Ovary (tissue), 3 donors: ENCODE measurements at regions not wholly inside any gene's neighbourhood (a gene's known extent, or its start where the extent isn't known, plus 50 kb on each side); places are given as distances from the start of the nearest gene placed in this dataset.

Source experiments
- POLR2A ChIP-seq: fragments of 450-650 bp; IDR thresholded peaks from one replicate; pipeline ENCODE4 v1.6.1; 2017; ENCODE audit warnings: antibody characterized with exemption, mild to moderate bottlenecking, moderate library complexity
- TF ChIP-seq, protein P1 (sequence below), 3 donors: fragments of 450-650 bp in 2 of 3; fragments of 200-600 bp in 1 of 3; IDR thresholded peaks; one replicate each; pipeline versions ENCODE4 v1.5.1 to v1.8.0; 2016 to 2022; ENCODE audit warnings: antibody characterized with exemption in 3 of 3, mild to moderate bottlenecking in 1 of 3
- donor health status: DM: no; HTN: no; CAD: no.

DNA sequence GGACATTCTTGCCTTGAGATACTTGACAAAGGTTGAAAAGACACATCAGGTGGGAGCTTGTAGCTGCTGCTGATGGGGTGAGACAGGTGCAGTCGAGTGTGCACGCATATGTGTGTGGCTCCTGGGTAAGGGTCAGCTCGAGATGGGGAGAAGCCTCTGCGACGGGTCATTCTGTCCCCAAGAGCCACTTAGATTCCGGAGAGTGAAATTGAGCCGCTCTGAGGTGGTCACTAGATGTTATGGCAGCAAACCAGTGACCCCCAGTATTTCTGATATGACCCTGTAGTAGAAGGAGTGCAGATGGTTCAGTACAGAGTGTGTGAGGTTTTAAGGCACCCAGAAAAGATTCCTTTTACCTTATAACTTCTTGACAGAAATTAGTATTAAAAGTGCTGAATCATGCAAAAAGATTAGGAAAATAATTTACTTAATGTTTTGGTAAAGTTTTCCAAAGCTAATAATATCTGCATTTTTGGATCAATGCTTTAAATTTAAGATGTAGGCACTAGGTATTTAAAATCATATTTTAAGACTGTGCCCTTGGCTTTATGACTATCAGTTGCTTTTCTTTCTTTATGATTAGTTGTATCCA lies 241.9 kb upstream of the TOPAZ1 start:
- TF ChIP-seq, protein P1, sequence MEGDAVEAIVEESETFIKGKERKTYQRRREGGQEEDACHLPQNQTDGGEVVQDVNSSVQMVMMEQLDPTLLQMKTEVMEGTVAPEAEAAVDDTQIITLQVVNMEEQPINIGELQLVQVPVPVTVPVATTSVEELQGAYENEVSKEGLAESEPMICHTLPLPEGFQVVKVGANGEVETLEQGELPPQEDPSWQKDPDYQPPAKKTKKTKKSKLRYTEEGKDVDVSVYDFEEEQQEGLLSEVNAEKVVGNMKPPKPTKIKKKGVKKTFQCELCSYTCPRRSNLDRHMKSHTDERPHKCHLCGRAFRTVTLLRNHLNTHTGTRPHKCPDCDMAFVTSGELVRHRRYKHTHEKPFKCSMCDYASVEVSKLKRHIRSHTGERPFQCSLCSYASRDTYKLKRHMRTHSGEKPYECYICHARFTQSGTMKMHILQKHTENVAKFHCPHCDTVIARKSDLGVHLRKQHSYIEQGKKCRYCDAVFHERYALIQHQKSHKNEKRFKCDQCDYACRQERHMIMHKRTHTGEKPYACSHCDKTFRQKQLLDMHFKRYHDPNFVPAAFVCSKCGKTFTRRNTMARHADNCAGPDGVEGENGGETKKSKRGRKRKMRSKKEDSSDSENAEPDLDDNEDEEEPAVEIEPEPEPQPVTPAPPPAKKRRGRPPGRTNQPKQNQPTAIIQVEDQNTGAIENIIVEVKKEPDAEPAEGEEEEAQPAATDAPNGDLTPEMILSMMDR (IDR thresholded peaks at IDR 0.05): no peak
- no peak for TF ChIP-seq POLR2A
